ENCODE measurements at regions not wholly inside any gene's neighbourhood (a gene's known extent, or its start where the extent isn't known, plus 50 kb on each side); places are given as distances from the start of the nearest gene placed in this dataset.

GRCh38 chr4:180951312-180951711 is 1291.9 kb upstream of the TENM3 start:
- no peak overlapping the region for H3K4me3 ChIP-seq (replicated peaks; ENCODE audit: low read depth, low read length)
- TF ChIP-seq CTCF (IDR thresholded peaks at IDR 0.05; ENCODE audit: low read length, missing control alignments): no peak
- DNase-seq (ENCODE audit: low read depth): no peak

- no peak overlapping the region for H3K4me3 ChIP-seq (replicated peaks; ENCODE audit: low read depth, low read length)
- no peak for TF ChIP-seq CTCF (IDR thresholded peaks at IDR 0.05; ENCODE audit: low read length, missing control alignments)
- no peak for DNase-seq (ENCODE audit: low read depth)
Observed at GRCh38 chr4:180953572-180953971, 1289.6 kb upstream of the TENM3 start.

GRCh38 chr4:180960743-180961401 is 1282.3 kb upstream of the TENM3 start:
- no peak for DNase-seq (ENCODE audit: low read depth)
- TF ChIP-seq CTCF (IDR thresholded peaks at IDR 0.05; ENCODE audit: low read length, missing control alignments): no peak
- H3K4me3 ChIP-seq (replicated peaks; ENCODE audit: low read depth, low read length): no peak overlapping the region

GRCh38 chr4:180962268-180962667 is 1280.9 kb upstream of the TENM3 start:
- TF ChIP-seq CTCF (IDR thresholded peaks at IDR 0.05; ENCODE audit: low read length, missing control alignments): no peak

GRCh38 chr4:180966312-180966711 is 1276.9 kb upstream of the TENM3 start:
- no peak for TF ChIP-seq CTCF (IDR thresholded peaks at IDR 0.05; ENCODE audit: low read length, missing control alignments)
- DNase-seq (ENCODE audit: low read depth): no peak
- no peak overlapping the region for H3K4me3 ChIP-seq (replicated peaks; ENCODE audit: low read depth, low read length)

More at GRCh38 chr4:180962268-180962667, 1280.9 kb upstream of the TENM3 start:
- no peak overlapping the region for H3K4me3 ChIP-seq (replicated peaks; ENCODE audit: low read depth, low read length)
- DNase-seq (ENCODE audit: low read depth): no peak

GRCh38 chr4:180967936-180968335 is 1275.3 kb upstream of the TENM3 start:
- H3K4me3 ChIP-seq (replicated peaks; ENCODE audit: low read depth, low read length): no peak overlapping the region
- no peak for DNase-seq (ENCODE audit: low read depth)
- no peak for TF ChIP-seq CTCF (IDR thresholded peaks at IDR 0.05; ENCODE audit: low read length, missing control alignments)

GRCh38 chr4:180973894-180974293 is 1269.3 kb upstream of the TENM3 start:
- no peak for TF ChIP-seq CTCF (IDR thresholded peaks at IDR 0.05; ENCODE audit: low read length, missing control alignments)
- no peak for DNase-seq (ENCODE audit: low read depth)
- no peak overlapping the region for H3K4me3 ChIP-seq (replicated peaks; ENCODE audit: low read depth, low read length)
